Limb (tissue), 2 donors: ENCODE measurements at regions not wholly inside any gene's neighbourhood (a gene's known extent, or its start where the extent isn't known, plus 50 kb on each side); places are given as distances from the start of the nearest gene placed in this dataset.
"Not testable (repeated sequence)": the region's sequence is repeated elsewhere in the genome, so short reads cannot be mapped to it uniquely, and the experiment has no call there.

Experiments used
- DNase-seq, 2 donors: peaks; one replicate each; pipeline ENCODE4 v3.0.0-alpha.2; 2016; ENCODE audit errors: extremely low spot score in 2 of 2

GRCh38 chr12:59517522-59517921 lies 78.3 kb upstream of the SLC16A7 start:
- no peak for DNase-seq

- DNase-seq, result no peak
These were observed 94.9 kb upstream of the SLC16A7 start for GRCh38 chr12:59500915-59501314.

GRCh38 chr12:59500335-59500734 lies 95.5 kb upstream of the SLC16A7 start:
- DNase-seq, result no peak

GRCh38 chr12:59499774-59500173 lies 96.1 kb upstream of the SLC16A7 start:
- DNase-seq, result no peak

GRCh38 chr12:59494617-59495016 lies 101.2 kb upstream of the SLC16A7 start:
- DNase-seq, result no peak

GRCh38 chr12:59491877-59492276 lies 104.0 kb upstream of the SLC16A7 start:
- DNase-seq, result no peak

GRCh38 chr12:59486827-59487226 lies 109.0 kb upstream of the SLC16A7 start:
- DNase-seq, result no peak

- DNase-seq, result no peak
These were observed 111.3 kb upstream of the SLC16A7 start for GRCh38 chr12:59484575-59484974.

GRCh38 chr12:59474236-59474635 lies 121.6 kb upstream of the SLC16A7 start:
- not testable (repeated sequence) for DNase-seq

- no peak for DNase-seq
These were observed 123.6 kb upstream of the SLC16A7 start for GRCh38 chr12:59472273-59472672.

GRCh38 chr12:59459966-59460660 lies 135.7 kb upstream of the SLC16A7 start:
- no peak for DNase-seq

- no peak for DNase-seq
These were observed 142.4 kb upstream of the SLC16A7 start for GRCh38 chr12:59453475-59453874.

- peak in 1 of 2 donors; percentile 32 for DNase-seq
These were observed 143.1 kb upstream of the SLC16A7 start for GRCh38 chr12:59452746-59453145.

GRCh38 chr12:59452259-59452658 lies 143.6 kb upstream of the SLC16A7 start:
- DNase-seq, result no peak

- no peak for DNase-seq
These were observed 149.7 kb upstream of the SLC16A7 start for GRCh38 chr12:59446116-59446515.

- DNase-seq, result no peak
These were observed 150.9 kb upstream of the SLC16A7 start for GRCh38 chr12:59444932-59445331.

- DNase-seq, result no peak
These were observed 163.8 kb upstream of the SLC16A7 start for GRCh38 chr12:59432057-59432456.

GRCh38 chr12:59431266-59431665 lies 164.6 kb upstream of the SLC16A7 start:
- no peak for DNase-seq

- no peak for DNase-seq
These were observed 166.1 kb upstream of the SLC16A7 start for GRCh38 chr12:59429766-59430165.

GRCh38 chr12:59425798-59426197 lies 170.0 kb upstream of the SLC16A7 start:
- no peak for DNase-seq

GRCh38 chr12:59424666-59425065 lies 171.2 kb upstream of the SLC16A7 start:
- not testable (repeated sequence) for DNase-seq

- no peak for DNase-seq
These were observed 181.8 kb upstream of the SLC16A7 start for GRCh38 chr12:59414051-59414450.

- no peak for DNase-seq
These were observed 187.4 kb upstream of the SLC16A7 start for GRCh38 chr12:59408431-59408830.

- DNase-seq, result no peak
These were observed 188.0 kb upstream of the SLC16A7 start for GRCh38 chr12:59407799-59408198.
